ENCODE measurements at regions not wholly inside any gene's neighbourhood (a gene's known extent, or its start where the extent isn't known, plus 50 kb on each side); places are given as distances from the start of the nearest gene placed in this dataset.

DNA sequence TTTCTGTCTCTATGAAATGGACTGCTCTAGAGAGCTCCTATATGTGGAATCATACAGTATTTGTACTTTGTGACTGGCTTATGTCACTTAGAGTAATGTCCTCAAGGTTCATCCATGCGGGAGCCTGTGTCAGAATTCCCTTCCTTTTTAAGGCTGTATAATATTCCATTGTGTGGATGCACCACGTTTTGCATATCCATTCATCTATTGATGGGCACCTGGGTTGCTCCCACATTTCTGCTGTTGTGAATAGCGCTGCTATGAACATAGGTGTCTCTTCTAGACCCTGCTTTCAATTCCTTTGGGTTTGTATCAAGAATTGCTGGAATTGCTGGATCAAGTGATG, 155.4 kb downstream of the BMP7 start:
- H3K4me3 ChIP-seq: no peak overlapping the region
- DNase-seq (ENCODE audit: low spot score in 2 of 2): no peak
- no peaks in the 10 kb centered on the region for H3K36me3 ChIP-seq
- no peaks in the 10 kb centered on the region for H3K9me3 ChIP-seq
- H3K27me3 ChIP-seq: no peaks in the 10 kb centered on the region
- intact Hi-C loops (cut with DNase I; ENCODE audit: low total_unique reads): loop anchor here (5.0 kb wide), 1 partner anchor 1521 kb away; no protein-coding TSS in a partner anchor
- H3K27ac ChIP-seq: no peak overlapping the region
- TF ChIP-seq, protein P1, sequence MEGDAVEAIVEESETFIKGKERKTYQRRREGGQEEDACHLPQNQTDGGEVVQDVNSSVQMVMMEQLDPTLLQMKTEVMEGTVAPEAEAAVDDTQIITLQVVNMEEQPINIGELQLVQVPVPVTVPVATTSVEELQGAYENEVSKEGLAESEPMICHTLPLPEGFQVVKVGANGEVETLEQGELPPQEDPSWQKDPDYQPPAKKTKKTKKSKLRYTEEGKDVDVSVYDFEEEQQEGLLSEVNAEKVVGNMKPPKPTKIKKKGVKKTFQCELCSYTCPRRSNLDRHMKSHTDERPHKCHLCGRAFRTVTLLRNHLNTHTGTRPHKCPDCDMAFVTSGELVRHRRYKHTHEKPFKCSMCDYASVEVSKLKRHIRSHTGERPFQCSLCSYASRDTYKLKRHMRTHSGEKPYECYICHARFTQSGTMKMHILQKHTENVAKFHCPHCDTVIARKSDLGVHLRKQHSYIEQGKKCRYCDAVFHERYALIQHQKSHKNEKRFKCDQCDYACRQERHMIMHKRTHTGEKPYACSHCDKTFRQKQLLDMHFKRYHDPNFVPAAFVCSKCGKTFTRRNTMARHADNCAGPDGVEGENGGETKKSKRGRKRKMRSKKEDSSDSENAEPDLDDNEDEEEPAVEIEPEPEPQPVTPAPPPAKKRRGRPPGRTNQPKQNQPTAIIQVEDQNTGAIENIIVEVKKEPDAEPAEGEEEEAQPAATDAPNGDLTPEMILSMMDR (IDR thresholded peaks at IDR 0.05): no peak
- TF ChIP-seq POLR2A (IDR thresholded peaks at IDR 0.05) (no peak), POLR2AphosphoS5 (IDR thresholded peaks at IDR 0.05) (no peak)
- H3K4me1 ChIP-seq: no peaks in the 10 kb centered on the region

- Histone ChIP-seq H3K27ac (no peak overlapping the region), H3K27me3 (no peaks in the 10 kb centered on the region), H3K36me3 (no peaks in the 10 kb centered on the region), H3K4me3 (no peak overlapping the region), H3K4me1 (no peaks in the 10 kb centered on the region), H3K9me3 (no peaks in the 10 kb centered on the region)
- no peak for DNase-seq (ENCODE audit: low spot score in 2 of 2)
- intact Hi-C loops (cut with DNase I; ENCODE audit: low total_unique reads): loop anchor here (5.0 kb wide), 1 partner anchor 1520 kb away; no protein-coding TSS in a partner anchor
- TF ChIP-seq, protein P1 (IDR thresholded peaks at IDR 0.05): no peak
- no peak for TF ChIP-seq POLR2A (IDR thresholded peaks at IDR 0.05)
Measured at GRCh38 chr20:57112448-57112847, 154.0 kb downstream of the BMP7 start.

GRCh38 chr20:57114290-57115005, 152.0 kb downstream of the BMP7 start:
- no peaks in the 10 kb centered on the region for H3K36me3 ChIP-seq
- no peaks in the 10 kb centered on the region for H3K4me1 ChIP-seq
- H3K27ac ChIP-seq: no peak overlapping the region
- no peak overlapping the region for H3K4me3 ChIP-seq
- no peaks in the 10 kb centered on the region for H3K27me3 ChIP-seq
- no peak for DNase-seq (ENCODE audit: low spot score in 2 of 2)
- TF ChIP-seq POLR2AphosphoS5 (IDR thresholded peaks at IDR 0.05) (no peak), POLR2A (IDR thresholded peaks at IDR 0.05) (no peak)
- TF ChIP-seq, protein P1 (IDR thresholded peaks at IDR 0.05): no peak
- intact Hi-C loops (cut with DNase I; ENCODE audit: low total_unique reads): loop anchor here (5.0 kb wide), 1 partner anchor 1518 kb away; no protein-coding TSS in a partner anchor
- H3K9me3 ChIP-seq: no peaks in the 10 kb centered on the region

DNA sequence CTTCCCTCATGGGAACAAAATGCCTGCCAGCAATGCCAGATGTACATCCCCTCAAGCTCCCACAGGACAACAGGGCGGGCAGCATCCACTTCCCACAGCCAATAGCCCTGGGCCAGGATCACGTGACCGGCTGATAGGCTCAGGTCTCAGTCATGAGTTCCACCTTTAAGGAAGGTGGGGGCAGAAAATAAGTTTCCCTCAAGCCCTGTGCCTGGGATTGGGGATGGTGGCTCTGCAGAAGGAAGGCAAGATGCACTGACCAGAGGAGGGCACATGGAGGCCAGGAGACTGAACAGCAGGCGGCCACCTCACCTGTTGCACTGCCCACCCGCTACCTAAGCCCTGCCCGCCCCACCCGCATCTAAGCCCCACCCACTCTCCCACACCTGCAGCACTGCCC, 149.1 kb downstream of the BMP7 start:
- H3K36me3 ChIP-seq: no peaks in the 10 kb centered on the region
- no peak overlapping the region for H3K27ac ChIP-seq
- no peaks in the 10 kb centered on the region for H3K9me3 ChIP-seq
- H3K4me3 ChIP-seq: no peak overlapping the region
- H3K27me3 ChIP-seq: no peaks in the 10 kb centered on the region
- no peak for TF ChIP-seq POLR2AphosphoS5 (IDR thresholded peaks at IDR 0.05)
- TF ChIP-seq POLR2A (IDR thresholded peaks at IDR 0.05): no peak
- TF ChIP-seq, protein P1 (IDR thresholded peaks at IDR 0.05): no peak
- DNase-seq (ENCODE audit: low spot score in 2 of 2): no peak
- no peaks in the 10 kb centered on the region for H3K4me1 ChIP-seq
- intact Hi-C loops (cut with DNase I; ENCODE audit: low total_unique reads): no loop called here

DNA sequence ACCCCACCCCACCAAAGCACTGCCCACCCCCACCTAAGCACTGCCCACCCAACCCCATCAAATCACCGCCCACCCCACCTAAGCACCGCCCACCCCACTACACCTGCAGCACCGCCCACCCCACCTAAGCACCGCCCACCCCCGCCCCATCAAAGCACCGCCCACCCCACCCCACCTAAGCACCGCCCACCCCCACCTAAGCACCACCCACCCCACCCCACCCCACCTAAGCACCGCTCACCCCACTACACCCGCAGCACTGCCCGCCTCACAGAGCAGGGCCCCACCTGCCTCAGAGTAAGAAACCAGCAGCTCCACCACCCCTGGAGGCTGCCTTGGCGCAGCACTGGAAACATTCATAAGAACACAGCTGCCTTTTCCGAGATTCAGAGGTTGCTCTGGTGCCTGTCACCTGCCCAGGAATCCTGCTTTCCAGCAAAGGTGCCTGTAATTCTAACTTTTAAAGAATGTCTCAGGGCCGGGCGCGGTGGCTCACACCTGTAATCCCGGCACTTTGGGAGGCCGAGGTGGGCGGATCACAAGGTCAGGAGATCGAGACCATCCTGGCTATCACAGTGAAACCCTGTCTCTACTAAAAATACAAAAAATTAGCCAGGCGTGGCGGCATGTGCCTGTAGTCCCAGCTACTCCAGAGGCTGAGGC, 148.2 kb downstream of the BMP7 start:
- no peak for DNase-seq (ENCODE audit: low spot score in 2 of 2)
- no peaks in the 10 kb centered on the region for H3K4me1 ChIP-seq
- no peak overlapping the region for H3K4me3 ChIP-seq

More for the DNA sequence above, 148.2 kb downstream of the BMP7 start:
- intact Hi-C loops (cut with DNase I; ENCODE audit: low total_unique reads): no loop called here
- Histone ChIP-seq H3K9me3 (no peaks in the 10 kb centered on the region), H3K36me3 (no peaks in the 10 kb centered on the region), H3K27me3 (no peaks in the 10 kb centered on the region), H3K27ac (no peak overlapping the region)
- TF ChIP-seq POLR2AphosphoS5 (IDR thresholded peaks at IDR 0.05) (no peak), POLR2A (IDR thresholded peaks at IDR 0.05) (no peak)
- TF ChIP-seq, protein P1 (IDR thresholded peaks at IDR 0.05): no peak
